HepG2 (cell line): ENCODE measurements at regions not wholly inside any gene's neighbourhood (a gene's known extent, or its start where the extent isn't known, plus 50 kb on each side); places are given as distances from the start of the nearest gene placed in this dataset.

Experiments
- ATAC-seq: fragments of 200-7000 bp; cut with Tn5 transposase; 3 replicates; pipeline ENCODE4 v1.9.1; 2020; ENCODE audit warnings: mild to moderate bottlenecking, moderate library complexity
- BruUV-seq: library from RNA; stranded (reverse); fragments of 400-500 nt; replicated peaks from 2 replicates; lab custom pipeline; 2021; lab: Mats Ljungman, UMichigan
- CTCF ChIA-PET: fragments of 300-600 bp; formaldehyde crosslinking; extraction: SDS; loops from one replicate; lab custom pipeline; 2021; ENCODE audit warnings: low total read pairs, inconsistent platforms, low intra/inter-chr PET ratio; lab: Yijun Ruan, JAX
- POLR2A ChIA-PET: fragments of 350-600 bp; sonication (Branson Sonifier 250); formaldehyde crosslinking; loops from one replicate; lab custom pipeline; 2020; ENCODE audit warnings: antibody characterized with exemption, inconsistent platforms; lab: Yijun Ruan, JAX
- DNase-seq: peaks from one replicate; pipeline ENCODE4 v3.0.0-alpha.2; 2015; ENCODE audit warnings: low spot score
- FAIRE-seq: peaks from 3 replicates; lab custom pipeline; 2011; peaks lifted over from hg19 to GRCh38; lab: Jason Lieb, UNC
- H2AFZ ChIP-seq: one replicate; pipeline ENCODE4 v1.6.1; 2011; ENCODE audit warnings: low read length, inconsistent platforms
- H3K27ac ChIP-seq: fragments of 300-600 bp; 3 replicates; pipeline ENCODE4 v1.8.0; 2011; ENCODE audit warnings: mixed run types, mild to moderate bottlenecking, mixed read lengths, low read length, inconsistent platforms; ENCODE audit not compliant: insufficient read depth; ENCODE audit errors: extremely low read length
- H3K27me3 ChIP-seq, 2 experiments: fragments of 200-600 bp in 1 of 2; 2 replicates in 1 of 2; 3 replicates in 1 of 2; pipeline versions ENCODE4 v1.6.0 to v1.8.0; 2011; ENCODE audit warnings: low read length in 2 of 2, mild to moderate bottlenecking in 2 of 2, moderate library complexity in 2 of 2, inconsistent platforms in 1 of 2; ENCODE audit not compliant: insufficient read depth in 2 of 2, control insufficient read depth in 1 of 2
- H3K36me3 ChIP-seq, 2 experiments: fragments of 200-600 bp in 1 of 2; replicated peaks in 1 of 2; 2 replicates in 1 of 2; 3 replicates in 1 of 2; pipeline versions ENCODE4 v1.5.1 to v1.8.0; 2011; ENCODE audit warnings: low read length in 2 of 2, inconsistent platforms in 1 of 2; ENCODE audit not compliant: insufficient read depth in 2 of 2, control insufficient read depth in 1 of 2
- H3K4me1 ChIP-seq: 2 replicates; pipeline ENCODE4 v1.5.1; 2012; ENCODE audit warnings: low read length, inconsistent platforms; ENCODE audit not compliant: insufficient read depth
- H3K4me2 ChIP-seq: 2 replicates; pipeline ENCODE4 v1.6.0; 2011; ENCODE audit warnings: low read depth, low read length, inconsistent platforms
- H3K4me3 ChIP-seq, 3 experiments: fragments of 200-600 bp in 1 of 3; sonication (generic), shearing (Covaris generic) in 1 of 3; replicated peaks in 1 of 3; 2 replicates each; pipeline ENCODE4 v1.5.1; 2011 to 2016; ENCODE audit warnings: low read length in 3 of 3, inconsistent platforms in 2 of 3, low read depth in 2 of 3, mild to moderate bottlenecking in 2 of 3, control low read depth in 1 of 3, mixed read lengths in 1 of 3; ENCODE audit not compliant: insufficient read depth in 1 of 3
- H3K79me2 ChIP-seq: one replicate; pipeline ENCODE4 v1.6.1; 2011; ENCODE audit warnings: low read length, inconsistent platforms; ENCODE audit not compliant: insufficient read depth
- H3K9ac ChIP-seq: 2 replicates; pipeline ENCODE4 v1.6.0; 2011; ENCODE audit warnings: mild to moderate bottlenecking, low read depth, low read length, inconsistent platforms; ENCODE audit not compliant: insufficient read depth
- H3K9me3 ChIP-seq: 2 replicates; pipeline ENCODE4 v1.5.1; 2012; ENCODE audit warnings: mild to moderate bottlenecking, low read length
- H4K20me1 ChIP-seq: 2 replicates; pipeline ENCODE4 v1.6.0; 2011; ENCODE audit warnings: inconsistent platforms, mild to moderate bottlenecking, low read length, moderate library complexity; ENCODE audit not compliant: insufficient read depth
- GRHL1 ChIP-seq: sonication (generic); formaldehyde crosslinking; conservative IDR thresholded peaks from 2 replicates; pipeline ENCODE4 v1.8.0; 2022; ENCODE audit warnings: missing genetic modification reagents
- HMGXB4 ChIP-seq, 2 experiments: sonication (generic) in 1 of 2; formaldehyde crosslinking in 1 of 2; IDR thresholded peaks; 2 replicates each; pipeline versions ENCODE4 v1.4.0 to v1.6.1; 2018 to 2020; ENCODE audit warnings: missing genetic modification reagents in 2 of 2, borderline replicate concordance in 1 of 2, low read depth in 1 of 2, mild to moderate bottlenecking in 1 of 2, missing biosample characterization in 1 of 2
- KIAA2018 ChIP-seq: sonication (generic); formaldehyde crosslinking; IDR thresholded peaks from 2 replicates; pipeline ENCODE4 v1.5.0; 2020; ENCODE audit warnings: mild to moderate bottlenecking, missing genetic modification reagents, borderline replicate concordance
- MLLT10 ChIP-seq: sonication (generic); formaldehyde crosslinking; IDR thresholded peaks from 2 replicates; pipeline ENCODE4 v1.4.0; 2020; ENCODE audit warnings: missing genetic modification reagents
- TEF ChIP-seq: sonication (generic); formaldehyde crosslinking; IDR thresholded peaks from 2 replicates; pipeline ENCODE4 v1.5.0; 2020; ENCODE audit warnings: missing genetic modification reagents
- ZNF572 ChIP-seq: sonication (generic); formaldehyde crosslinking; IDR thresholded peaks from 2 replicates; pipeline ENCODE4 v1.5.1; 2020; ENCODE audit warnings: mild to moderate bottlenecking, missing genetic modification reagents
- WGBS: methylation state at CpG from one replicate; pipeline ENCODE4 v1.1.6; 2017; ENCODE audit warnings: low lambda C conversion rate; 5-methylcytosine and 5-hydroxymethylcytosine counted together
- in situ Hi-C: cut with HindIII; loops from 2 replicates; pipeline ENCODE4 v1.10.0; 2017; ENCODE audit warnings: low pct_unique_long_range_greater_than_20kb; ENCODE audit not compliant: extremely low pct_ligation_motif_present
- intact Hi-C: fragments of 100-400 bp; cut with micrococcal nuclease; formaldehyde crosslinking; loops from one replicate; pipeline ENCODE4 v1.10.0; 2022; ENCODE audit not compliant: unreplicated experiment

GRCh38 chr21:28639737-28640136 is 352.9 kb downstream of the LTN1 start (continued):
- no peak for TF ChIP-seq ZNF572
- TF ChIP-seq, all 625 proteins: peak for 0

GRCh38 chr21:28636752-28637691 is 355.7 kb downstream of the LTN1 start:
- ChIA-PET POLR2A (no interaction called here), CTCF (no interaction called here)
- no peak overlapping the region for H3K27ac ChIP-seq
- H2AFZ ChIP-seq, result no peak overlapping the region
- no peaks in the 10 kb centered on the region for H4K20me1 ChIP-seq
- FAIRE-seq (no peak), DNase-seq (no peak), ATAC-seq (no peak)
- H3K79me2 ChIP-seq, result no peaks in the 10 kb centered on the region
- in situ Hi-C loops (no loop called here), intact Hi-C loops (no loop called here)
- whole genome bisulfite sequencing, result 43% methylated on average over 9 of the region's 9 CpGs
- no peaks in the 10 kb centered on the region for H3K36me3 ChIP-seq
- no peak overlapping the region for H3K9ac ChIP-seq
- BruUV-seq, result no TSS peak
- no peak overlapping the region for H3K4me3 ChIP-seq
- H3K4me2 ChIP-seq, result no peak overlapping the region
- H3K27me3 ChIP-seq, result no peaks in the 10 kb centered on the region
- no peaks in the 10 kb centered on the region for H3K4me1 ChIP-seq
- H3K9me3 ChIP-seq, result no peaks in the 10 kb centered on the region
- TF ChIP-seq MLLT10, result no peak
- TF ChIP-seq TEF (CRISPR knock-in tag), result no peak
- no peak for TF ChIP-seq HMGXB4 (CRISPR knock-in tag; IDR thresholded peaks at IDR 0.05; ENCODE audit: borderline replicate concordance in 1 of 2, low read depth in 1 of 2)
- no peak for TF ChIP-seq KIAA2018 (CRISPR knock-in tag)
- no peak for TF ChIP-seq GRHL1
